GM11168 (cell line): ENCODE measurements at regions not wholly inside any gene's neighbourhood (a gene's known extent, or its start where the extent isn't known, plus 50 kb on each side); places are given as distances from the start of the nearest gene placed in this dataset.

Experiments
- in situ Hi-C: fragments of 300-500 bp; cut with MboI; formaldehyde crosslinking; loops from one replicate; pipeline ENCODE4 v1.12.0; 2022; ENCODE audit warnings: low sequenced_read_pairs; ENCODE audit not compliant: unreplicated experiment

GRCh38 chr6:134866563-134866962, 83.3 kb downstream of the ALDH8A1 start:
- in situ Hi-C loops: no loop called here

- in situ Hi-C loops: no loop called here
These were observed 85.3 kb downstream of the ALDH8A1 start for GRCh38 chr6:134864558-134864957.

- in situ Hi-C loops: no loop called here
These were observed 86.0 kb downstream of the ALDH8A1 start for GRCh38 chr6:134863763-134864510.

GRCh38 chr6:134854366-134854765, 95.5 kb downstream of the ALDH8A1 start:
- in situ Hi-C loops: no loop called here

- in situ Hi-C loops: no loop called here
These were observed 96.5 kb downstream of the ALDH8A1 start for GRCh38 chr6:134853111-134854055.

- in situ Hi-C loops: no loop called here
These were observed 98.4 kb downstream of the ALDH8A1 start for GRCh38 chr6:134851548-134851947.

GRCh38 chr6:134850721-134851305, 99.1 kb downstream of the ALDH8A1 start:
- in situ Hi-C loops: no loop called here

GRCh38 chr6:134849920-134850447, 99.9 kb downstream of the ALDH8A1 start:
- in situ Hi-C loops: no loop called here

- in situ Hi-C loops: no loop called here
These were observed 101.8 kb downstream of the ALDH8A1 start for GRCh38 chr6:134848076-134848475.

GRCh38 chr6:134846865-134847264, 103.0 kb downstream of the ALDH8A1 start:
- in situ Hi-C loops: no loop called here

- in situ Hi-C loops: no loop called here
These were observed 103.9 kb downstream of the ALDH8A1 start for GRCh38 chr6:134846031-134846430.

- in situ Hi-C loops: no loop called here
These were observed 105.8 kb downstream of the ALDH8A1 start for GRCh38 chr6:134844120-134844519.

- in situ Hi-C loops: no loop called here
These were observed 109.6 kb downstream of the ALDH8A1 start for GRCh38 chr6:134840086-134840867.

- in situ Hi-C loops: no loop called here
These were observed 113.9 kb downstream of the ALDH8A1 start for GRCh38 chr6:134835993-134836392.

GRCh38 chr6:134830940-134831339, 119.0 kb downstream of the ALDH8A1 start:
- in situ Hi-C loops: no loop called here

GRCh38 chr6:134830194-134830593, 119.7 kb downstream of the ALDH8A1 start:
- in situ Hi-C loops: no loop called here

GRCh38 chr6:134828641-134829040, 121.3 kb downstream of the ALDH8A1 start:
- in situ Hi-C loops: no loop called here

GRCh38 chr6:134826889-134827737, 122.8 kb downstream of the ALDH8A1 start:
- in situ Hi-C loops: no loop called here

GRCh38 chr6:134823710-134824034, 126.2 kb downstream of the ALDH8A1 start:
- in situ Hi-C loops: loop anchor here (25.0 kb wide), 1 partner anchor 661 kb away; no protein-coding TSS in a partner anchor
